ENCODE measurements at regions not wholly inside any gene's neighbourhood (a gene's known extent, or its start where the extent isn't known, plus 50 kb on each side); places are given as distances from the start of the nearest gene placed in this dataset.

DNA sequence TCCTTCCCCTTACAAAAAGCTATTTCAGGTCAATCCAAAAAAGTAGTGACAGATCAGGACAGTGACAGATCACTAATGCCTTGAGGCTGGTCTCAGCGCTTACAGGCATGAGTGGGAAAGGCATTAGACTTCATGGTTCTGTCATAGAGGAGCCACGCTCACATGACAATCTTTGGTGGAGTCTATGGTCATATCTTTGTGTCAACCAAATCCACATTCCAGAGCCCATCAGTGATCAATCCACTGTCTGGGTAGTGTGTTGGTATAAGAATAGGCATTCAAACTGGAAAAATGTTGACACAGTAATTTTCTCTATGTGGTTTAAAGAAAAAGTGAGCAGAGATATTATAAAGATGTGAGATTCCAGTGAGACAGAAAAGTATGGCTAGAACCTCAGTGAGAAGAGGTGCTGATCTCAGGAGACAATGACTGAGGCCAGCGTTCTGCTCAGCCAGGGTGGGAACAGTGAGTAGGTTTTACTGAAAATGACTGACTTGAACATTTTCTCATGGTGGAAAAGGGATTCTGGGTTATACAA lies 215.0 kb downstream of the IRS1 start:
- DNase-seq (ENCODE audit: extremely low read depth, insufficient read length), result no peak
- no peak overlapping the region for H3K4me3 ChIP-seq (replicated peaks; ENCODE audit: low read depth, low read length)
- TF ChIP-seq, protein P1, sequence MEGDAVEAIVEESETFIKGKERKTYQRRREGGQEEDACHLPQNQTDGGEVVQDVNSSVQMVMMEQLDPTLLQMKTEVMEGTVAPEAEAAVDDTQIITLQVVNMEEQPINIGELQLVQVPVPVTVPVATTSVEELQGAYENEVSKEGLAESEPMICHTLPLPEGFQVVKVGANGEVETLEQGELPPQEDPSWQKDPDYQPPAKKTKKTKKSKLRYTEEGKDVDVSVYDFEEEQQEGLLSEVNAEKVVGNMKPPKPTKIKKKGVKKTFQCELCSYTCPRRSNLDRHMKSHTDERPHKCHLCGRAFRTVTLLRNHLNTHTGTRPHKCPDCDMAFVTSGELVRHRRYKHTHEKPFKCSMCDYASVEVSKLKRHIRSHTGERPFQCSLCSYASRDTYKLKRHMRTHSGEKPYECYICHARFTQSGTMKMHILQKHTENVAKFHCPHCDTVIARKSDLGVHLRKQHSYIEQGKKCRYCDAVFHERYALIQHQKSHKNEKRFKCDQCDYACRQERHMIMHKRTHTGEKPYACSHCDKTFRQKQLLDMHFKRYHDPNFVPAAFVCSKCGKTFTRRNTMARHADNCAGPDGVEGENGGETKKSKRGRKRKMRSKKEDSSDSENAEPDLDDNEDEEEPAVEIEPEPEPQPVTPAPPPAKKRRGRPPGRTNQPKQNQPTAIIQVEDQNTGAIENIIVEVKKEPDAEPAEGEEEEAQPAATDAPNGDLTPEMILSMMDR (IDR thresholded peaks at IDR 0.05; ENCODE audit: insufficient read depth, low read length, poor library complexity, severe bottlenecking), result no peak
- no peaks in the 10 kb centered on the region for H3K36me3 ChIP-seq (ENCODE audit: control insufficient read depth, insufficient read depth, low read length)
- no peaks in the 10 kb centered on the region for H3K27me3 ChIP-seq (replicated peaks; ENCODE audit: control insufficient read depth, insufficient read depth, low read length)

DNA sequence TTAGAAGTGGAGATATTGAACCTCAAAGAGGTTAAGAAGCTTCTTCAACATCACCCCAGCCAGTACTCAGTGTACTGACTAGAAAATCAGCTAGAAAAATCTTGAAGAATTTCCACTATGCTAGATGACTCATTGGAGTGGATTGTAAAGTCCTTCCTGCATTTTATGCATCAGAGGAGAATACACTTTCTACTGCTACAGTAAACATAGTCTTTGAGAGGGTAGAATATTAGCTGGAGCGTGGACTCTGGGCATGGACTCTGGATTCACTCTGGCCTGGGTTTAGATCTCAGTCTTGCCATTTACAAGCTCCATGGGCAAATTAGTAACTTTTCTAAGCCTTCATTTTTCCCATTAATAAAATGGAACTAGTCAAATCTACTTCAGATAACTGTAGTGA lies 215.9 kb downstream of the IRS1 start:
- Histone ChIP-seq H3K4me3 (replicated peaks; ENCODE audit: low read depth, low read length) (no peak overlapping the region), H3K27me3 (replicated peaks; ENCODE audit: control insufficient read depth, insufficient read depth, low read length) (no peaks in the 10 kb centered on the region), H3K36me3 (ENCODE audit: control insufficient read depth, insufficient read depth, low read length) (no peaks in the 10 kb centered on the region)
- no peak for DNase-seq (ENCODE audit: extremely low read depth, insufficient read length)
- TF ChIP-seq, protein P1 (IDR thresholded peaks at IDR 0.05; ENCODE audit: insufficient read depth, low read length, poor library complexity, severe bottlenecking), result no peak

DNA sequence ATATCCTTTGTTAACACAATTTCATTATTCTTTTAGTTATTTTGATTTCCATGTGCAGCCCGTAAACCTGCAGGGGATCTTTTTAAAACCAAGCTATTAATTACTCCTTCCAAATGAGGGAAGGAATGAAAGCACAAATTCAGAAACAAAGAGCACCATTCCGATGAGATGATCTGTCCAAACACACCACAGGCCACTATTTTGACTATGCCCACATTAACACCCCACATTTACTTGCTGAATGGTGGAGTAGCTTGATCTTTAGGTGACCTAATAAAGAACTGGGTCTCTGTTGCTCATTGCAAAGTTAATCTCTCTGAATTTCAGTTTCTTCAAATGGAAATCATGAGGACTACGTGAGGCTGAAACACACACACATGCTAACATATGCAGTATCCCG lies 218.0 kb downstream of the IRS1 start:
- TF ChIP-seq, protein P1 (IDR thresholded peaks at IDR 0.05; ENCODE audit: insufficient read depth, low read length, poor library complexity, severe bottlenecking), result no peak
- no peaks in the 10 kb centered on the region for H3K36me3 ChIP-seq (ENCODE audit: control insufficient read depth, insufficient read depth, low read length)
- no peak for DNase-seq (ENCODE audit: extremely low read depth, insufficient read length)
- H3K27me3 ChIP-seq (replicated peaks; ENCODE audit: control insufficient read depth, insufficient read depth, low read length), result no peaks in the 10 kb centered on the region
- H3K4me3 ChIP-seq (replicated peaks; ENCODE audit: low read depth, low read length), result no peak overlapping the region

DNA sequence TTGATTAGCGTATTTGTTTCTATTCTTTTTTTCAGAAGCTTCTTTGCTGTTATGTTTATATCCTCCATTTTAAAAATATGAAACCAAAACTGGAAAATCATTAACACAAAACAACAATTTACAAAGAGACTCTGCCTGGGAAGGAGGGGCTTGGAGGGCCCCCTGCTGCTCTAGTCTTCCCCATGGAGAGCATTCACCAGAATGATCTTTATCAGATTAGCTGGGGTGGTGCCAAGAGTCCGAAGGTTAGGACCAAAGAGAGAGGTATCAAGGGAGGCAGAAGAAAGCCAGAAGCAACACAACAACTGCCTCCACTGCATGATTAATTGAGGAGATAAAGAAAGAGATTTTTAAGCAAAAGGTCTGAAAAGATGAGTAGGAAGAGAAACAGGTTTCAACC lies 218.6 kb downstream of the IRS1 start:
- no peak overlapping the region for H3K4me3 ChIP-seq (replicated peaks; ENCODE audit: low read depth, low read length)
- DNase-seq (ENCODE audit: extremely low read depth, insufficient read length), result no peak
- TF ChIP-seq, protein P1 (IDR thresholded peaks at IDR 0.05; ENCODE audit: insufficient read depth, low read length, poor library complexity, severe bottlenecking), result no peak
- H3K27me3 ChIP-seq (replicated peaks; ENCODE audit: control insufficient read depth, insufficient read depth, low read length), result no peaks in the 10 kb centered on the region
- H3K36me3 ChIP-seq (ENCODE audit: control insufficient read depth, insufficient read depth, low read length), result no peaks in the 10 kb centered on the region

DNA sequence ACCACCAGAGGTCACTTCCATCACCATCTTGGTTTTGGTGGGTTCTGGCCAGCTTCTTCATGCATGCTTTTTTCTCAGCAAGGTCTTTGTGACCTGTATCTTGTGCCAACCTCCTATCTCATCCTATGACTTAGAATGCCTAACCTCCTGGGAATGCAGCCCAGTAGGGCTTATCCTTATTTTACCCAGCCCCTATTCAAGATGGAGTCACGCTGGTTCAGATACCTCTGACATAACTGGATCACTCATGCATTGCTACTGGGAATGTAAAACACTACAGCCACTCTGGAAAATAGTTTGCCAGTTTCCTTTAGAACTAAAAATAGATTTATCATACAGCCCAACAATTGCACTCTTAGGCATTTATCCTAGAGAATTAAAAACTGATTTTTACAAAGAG lies 219.2 kb downstream of the IRS1 start:
- Histone ChIP-seq H3K4me3 (replicated peaks; ENCODE audit: low read depth, low read length) (no peak overlapping the region), H3K27me3 (replicated peaks; ENCODE audit: control insufficient read depth, insufficient read depth, low read length) (no peaks in the 10 kb centered on the region), H3K36me3 (ENCODE audit: control insufficient read depth, insufficient read depth, low read length) (no peaks in the 10 kb centered on the region)
- no peak for DNase-seq (ENCODE audit: extremely low read depth, insufficient read length)
- TF ChIP-seq, protein P1 (IDR thresholded peaks at IDR 0.05; ENCODE audit: insufficient read depth, low read length, poor library complexity, severe bottlenecking), result no peak

DNA sequence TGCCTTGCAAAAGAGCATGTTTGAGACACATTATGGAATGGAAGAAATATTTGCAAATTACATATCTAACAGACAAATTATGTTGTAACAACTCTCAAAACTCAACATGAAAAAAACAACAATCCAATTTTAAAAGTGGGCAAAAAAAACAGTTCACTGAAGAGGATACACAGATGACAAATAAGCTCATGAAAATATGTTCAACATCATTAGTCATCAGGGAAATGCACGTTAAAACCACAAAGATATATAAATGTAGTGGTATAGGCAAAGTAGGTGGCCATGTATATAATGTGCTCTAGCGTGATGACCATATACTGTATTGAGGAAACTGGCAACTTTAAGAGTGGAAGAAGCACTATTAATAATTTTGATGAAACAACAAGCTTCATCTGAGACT lies 220.1 kb downstream of the IRS1 start:
- DNase-seq (ENCODE audit: extremely low read depth, insufficient read length), result no peak
- Histone ChIP-seq H3K27me3 (replicated peaks; ENCODE audit: control insufficient read depth, insufficient read depth, low read length) (no peaks in the 10 kb centered on the region), H3K36me3 (ENCODE audit: control insufficient read depth, insufficient read depth, low read length) (no peaks in the 10 kb centered on the region), H3K4me3 (replicated peaks; ENCODE audit: low read depth, low read length) (no peak overlapping the region)
- TF ChIP-seq, protein P1 (IDR thresholded peaks at IDR 0.05; ENCODE audit: insufficient read depth, low read length, poor library complexity, severe bottlenecking), result no peak

All from GM06990 (cell line).